ENCODE measurements at regions not wholly inside any gene's neighbourhood (a gene's known extent, or its start where the extent isn't known, plus 50 kb on each side); places are given as distances from the start of the nearest gene placed in this dataset.

- TF ChIP-seq CTCF (conservative IDR thresholded peaks at IDR 0.05; ENCODE audit: low read length) (no peak), EZH2phosphoT487 (IDR thresholded peaks at IDR 0.05; ENCODE audit: borderline replicate concordance) (no peak)
Measured at GRCh38 chr17:27230996-27231395, 62.9 kb upstream of the WSB1 start.
